ENCODE measurements at regions not wholly inside any gene's neighbourhood (a gene's known extent, or its start where the extent isn't known, plus 50 kb on each side); places are given as distances from the start of the nearest gene placed in this dataset.

- DNase-seq (ENCODE audit: low read depth), result no peak
These were observed 516.1 kb downstream of the MIAT start for GRCh38 chr22:27173530-27173929.

GRCh38 chr22:27175021-27175838 lies 517.8 kb downstream of the MIAT start:
- no peak for DNase-seq (ENCODE audit: low read depth)

- no peak for DNase-seq (ENCODE audit: low read depth)
These were observed 518.6 kb downstream of the MIAT start for GRCh38 chr22:27175974-27176373.

GRCh38 chr22:27179161-27179560 lies 521.8 kb downstream of the MIAT start:
- no peak for DNase-seq (ENCODE audit: low read depth)

- DNase-seq (ENCODE audit: low read depth), result no peak
These were observed 524.1 kb downstream of the MIAT start for GRCh38 chr22:27181537-27181936.

- no peak for DNase-seq (ENCODE audit: low read depth)
These were observed 526.1 kb downstream of the MIAT start for GRCh38 chr22:27183474-27183873.

GRCh38 chr22:27185099-27185709 lies 527.8 kb downstream of the MIAT start:
- DNase-seq (ENCODE audit: low read depth), result no peak

- DNase-seq (ENCODE audit: low read depth), result no peak
These were observed 528.4 kb downstream of the MIAT start for GRCh38 chr22:27185760-27186302.

- no peak for DNase-seq (ENCODE audit: low read depth)
These were observed 529.3 kb downstream of the MIAT start for GRCh38 chr22:27186643-27187042.

- no peak for DNase-seq (ENCODE audit: low read depth)
These were observed 534.9 kb downstream of the MIAT start for GRCh38 chr22:27192135-27192829.

GRCh38 chr22:27193215-27193614 lies 535.8 kb downstream of the MIAT start:
- no peak for DNase-seq (ENCODE audit: low read depth)

- DNase-seq (ENCODE audit: low read depth), result no peak
These were observed 536.2 kb downstream of the MIAT start for GRCh38 chr22:27193636-27194035.

GRCh38 chr22:27194096-27194748 lies 536.8 kb downstream of the MIAT start:
- no peak for DNase-seq (ENCODE audit: low read depth)

- DNase-seq (ENCODE audit: low read depth), result no peak
These were observed 537.7 kb downstream of the MIAT start for GRCh38 chr22:27195094-27195493.

- DNase-seq (ENCODE audit: low read depth), result no peak
These were observed 538.1 kb downstream of the MIAT start for GRCh38 chr22:27195494-27195893.

- DNase-seq (ENCODE audit: low read depth), result no peak
These were observed 539.2 kb downstream of the MIAT start for GRCh38 chr22:27196606-27197005.

- no peak for DNase-seq (ENCODE audit: low read depth)
These were observed 539.7 kb downstream of the MIAT start for GRCh38 chr22:27197052-27197451.

- no peak for DNase-seq (ENCODE audit: low read depth)
These were observed 540.2 kb downstream of the MIAT start for GRCh38 chr22:27197618-27198017.

- DNase-seq (ENCODE audit: low read depth), result no peak
These were observed 541.2 kb downstream of the MIAT start for GRCh38 chr22:27198518-27199035.

- no peak for DNase-seq (ENCODE audit: low read depth)
These were observed 542.0 kb downstream of the MIAT start for GRCh38 chr22:27199354-27199753.

GRCh38 chr22:27201276-27201675 lies 543.9 kb downstream of the MIAT start:
- DNase-seq (ENCODE audit: low read depth), result no peak

GRCh38 chr22:27201741-27202140 lies 544.4 kb downstream of the MIAT start:
- DNase-seq (ENCODE audit: low read depth), result no peak
